Neural cell (in vitro differentiated cells): ENCODE measurements at regions not wholly inside any gene's neighbourhood (a gene's known extent, or its start where the extent isn't known, plus 50 kb on each side); places are given as distances from the start of the nearest gene placed in this dataset.

Experiments
- H2AFZ ChIP-seq: fragments of 200-600, 300-800 bp; sonication (generic), shearing (Covaris generic); 2 replicates; pipeline ENCODE4 v1.6.0; 2014; ENCODE audit warnings: low read depth, mild to moderate bottlenecking, antibody characterized with exemption, low read length, moderate library complexity
- H3F3A ChIP-seq: fragments of 200-600 bp; shearing (Covaris generic); 2 replicates; pipeline ENCODE4 v1.6.1; 2016; ENCODE audit warnings: mild to moderate bottlenecking, moderate library complexity, mixed read lengths, antibody characterized with exemption, low read length; ENCODE audit not compliant: insufficient read depth, poor library complexity, severe bottlenecking
- H3K27ac ChIP-seq: fragments of 200-600, 300-800 bp; sonication (generic), shearing (Covaris generic); 2 replicates; pipeline ENCODE4 v1.5.1; 2014; ENCODE audit warnings: mild to moderate bottlenecking, low read length, moderate library complexity
- H3K27me3 ChIP-seq: fragments of 300-800, 200-600 bp; sonication (generic), shearing (Covaris generic); 2 replicates; pipeline ENCODE4 v1.6.0; 2014; ENCODE audit warnings: mild to moderate bottlenecking, low read depth, low read length, moderate library complexity; ENCODE audit not compliant: insufficient read depth
- H3K36me3 ChIP-seq: fragments of 300-800, 200-600 bp; sonication (generic), shearing (Covaris generic); 2 replicates; pipeline ENCODE4 v1.5.1; 2014; ENCODE audit warnings: mild to moderate bottlenecking, antibody characterized with exemption, low read length, moderate library complexity; ENCODE audit not compliant: insufficient read depth
- H3K4me2 ChIP-seq: fragments of 300-800, 200-600 bp; sonication (generic), shearing (Covaris generic); 2 replicates; pipeline ENCODE4 v1.6.0; 2014; ENCODE audit warnings: mild to moderate bottlenecking, low read length
- H3K4me3 ChIP-seq: fragments of 300-800, 200-600 bp; sonication (generic), shearing (Covaris generic); 2 replicates; pipeline ENCODE4 v1.5.1; 2014; ENCODE audit warnings: mild to moderate bottlenecking, low read length, moderate library complexity
- H3K79me2 ChIP-seq: fragments of 200-600 bp; shearing (Covaris generic); replicated peaks from 2 replicates; pipeline ENCODE4 v1.6.0; 2014; ENCODE audit warnings: mild to moderate bottlenecking, low read length, moderate library complexity; ENCODE audit not compliant: insufficient read depth
- H3K9ac ChIP-seq: fragments of 300-800, 200-600 bp; sonication (generic), shearing (Covaris generic); 2 replicates; pipeline ENCODE4 v1.6.1; 2016; ENCODE audit warnings: mild to moderate bottlenecking, low read length, mixed read lengths
- H3K9me2 ChIP-seq: fragments of 200-600 bp; shearing (Covaris generic); 2 replicates; pipeline ENCODE4 v1.6.1; 2016; ENCODE audit warnings: mild to moderate bottlenecking, low read length, mixed read lengths; ENCODE audit not compliant: insufficient read depth
- H3K9me3 ChIP-seq: fragments of 200-600, 300-800 bp; sonication (generic), shearing (Covaris generic); 2 replicates; pipeline ENCODE4 v1.6.1; 2016; ENCODE audit warnings: mild to moderate bottlenecking, mixed run types, low read length, moderate library complexity, mixed read lengths
- H4K20me1 ChIP-seq: fragments of 200-600 bp; shearing (Covaris generic); 2 replicates; pipeline ENCODE4 v1.6.1; 2016; ENCODE audit warnings: mild to moderate bottlenecking, mixed run types; ENCODE audit not compliant: insufficient read depth
- CTCF ChIP-seq: fragments of 450-650 bp; IDR thresholded peaks from 2 replicates; pipeline ENCODE4 v1.5.1; 2014; ENCODE audit warnings: antibody characterized with exemption, mild to moderate bottlenecking, moderate library complexity; ENCODE audit not compliant: poor library complexity, severe bottlenecking
- EP300 ChIP-seq: fragments of 450-650 bp; conservative IDR thresholded peaks from 2 replicates; pipeline ENCODE4 v1.6.1; 2014; ENCODE audit warnings: antibody characterized with exemption, mild to moderate bottlenecking, moderate library complexity; ENCODE audit not compliant: poor library complexity, severe bottlenecking
- EZH2 ChIP-seq: fragments of 200-600, 300-800 bp; shearing (Covaris generic), sonication (generic); IDR thresholded peaks from 2 replicates; pipeline ENCODE4 v1.6.1; 2014; ENCODE audit warnings: antibody characterized with exemption, low read length, borderline replicate concordance, mild to moderate bottlenecking; ENCODE audit not compliant: insufficient read depth, poor library complexity, severe bottlenecking
- MXI1 ChIP-seq: fragments of 450-650 bp; conservative IDR thresholded peaks from 2 replicates; pipeline ENCODE4 v1.6.1; 2014; ENCODE audit warnings: antibody characterized with exemption, mild to moderate bottlenecking; ENCODE audit not compliant: poor library complexity, severe bottlenecking
- POLR2AphosphoS5 ChIP-seq: IDR thresholded peaks from 2 replicates; pipeline ENCODE4 v1.6.1; 2012
- RAD21 ChIP-seq: fragments of 450-650 bp; conservative IDR thresholded peaks from 2 replicates; pipeline ENCODE4 v1.6.1; 2014; ENCODE audit warnings: antibody characterized with exemption, mild to moderate bottlenecking, moderate library complexity
- REST ChIP-seq: IDR thresholded peaks from 2 replicates; pipeline ENCODE4 v1.6.1; 2012; ENCODE audit warnings: borderline replicate concordance
- SMC3 ChIP-seq: fragments of 450-650 bp; conservative IDR thresholded peaks from 2 replicates; pipeline ENCODE4 v1.6.1; 2014; ENCODE audit warnings: antibody characterized with exemption, mild to moderate bottlenecking, moderate library complexity; ENCODE audit not compliant: poor library complexity
- TAF1 ChIP-seq: IDR thresholded peaks from 2 replicates; pipeline ENCODE4 v1.6.1; 2012; ENCODE audit warnings: low read depth

GRCh38 chr2:129731907-129732629, 247.4 kb upstream of the RAB6C start:
- no peak overlapping the region for H3K27ac ChIP-seq
- no peaks in the 10 kb centered on the region for H3K27me3 ChIP-seq
- H3K36me3 ChIP-seq = no peaks in the 10 kb centered on the region
- no peak overlapping the region for H2AFZ ChIP-seq
- no peak for TF ChIP-seq SMC3
- TF ChIP-seq MXI1 = no peak
- TF ChIP-seq POLR2AphosphoS5 = no peak
- TF ChIP-seq EP300 = no peak
- H3K4me3 ChIP-seq = no peak overlapping the region
- no peak overlapping the region for H3K9ac ChIP-seq
- no peaks in the 10 kb centered on the region for H3K79me2 ChIP-seq
- no peaks in the 10 kb centered on the region for H4K20me1 ChIP-seq
- no peak overlapping the region for H3K4me2 ChIP-seq
- H3K9me3 ChIP-seq = no peaks in the 10 kb centered on the region
- H3K9me2 ChIP-seq = no peaks in the 10 kb centered on the region
- H3F3A ChIP-seq = no peaks in the 10 kb centered on the region

DNA sequence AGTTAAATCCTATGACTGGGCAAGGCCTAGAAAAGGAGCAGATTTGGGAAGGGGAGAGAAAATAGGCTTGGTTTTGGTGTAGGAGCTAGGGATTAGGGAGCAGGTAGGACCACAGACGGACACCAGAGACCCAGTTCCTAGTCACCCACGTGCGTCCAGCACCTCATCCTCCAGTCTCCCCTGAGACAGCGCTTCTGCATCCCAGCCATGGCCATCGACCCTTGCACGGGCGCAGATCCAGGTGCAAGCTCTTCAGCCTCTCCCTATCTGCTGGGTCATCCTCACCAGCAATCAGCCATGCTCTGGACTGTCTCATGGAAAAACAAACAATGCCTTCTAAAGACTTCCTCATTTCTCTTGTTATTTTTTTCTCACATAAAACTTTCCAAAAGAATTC, 246.8 kb upstream of the RAB6C start:
- Histone ChIP-seq H3F3A (no peaks in the 10 kb centered on the region), H3K9ac (no peak overlapping the region), H3K27me3 (no peaks in the 10 kb centered on the region)

More for the DNA sequence above, 246.8 kb upstream of the RAB6C start:
- no peak overlapping the region for H2AFZ ChIP-seq
- H3K27ac ChIP-seq = no peak overlapping the region
- TF ChIP-seq EZH2 (no peak), REST (no peak), EP300 (no peak), POLR2AphosphoS5 (no peak), TAF1 (no peak), CTCF (no peak), SMC3 (no peak), MXI1 (no peak), RAD21 (no peak)
- H4K20me1 ChIP-seq = no peaks in the 10 kb centered on the region
- H3K9me3 ChIP-seq = no peaks in the 10 kb centered on the region
- H3K4me2 ChIP-seq = no peak overlapping the region
- H3K4me3 ChIP-seq = no peak overlapping the region
- no peaks in the 10 kb centered on the region for H3K9me2 ChIP-seq
- no peaks in the 10 kb centered on the region for H3K79me2 ChIP-seq
- H3K36me3 ChIP-seq = no peaks in the 10 kb centered on the region
